Choroid plexus epithelial cell (primary cell): ENCODE measurements at regions not wholly inside any gene's neighbourhood (a gene's known extent, or its start where the extent isn't known, plus 50 kb on each side); places are given as distances from the start of the nearest gene placed in this dataset.

Experiments used
- DNase-seq: peaks from one replicate; pipeline ENCODE4 v3.0.0-alpha.2; 2010; ENCODE audit warnings: low read depth
- H3K4me3 ChIP-seq: 2 replicates; pipeline ENCODE4 v1.5.1; 2011; ENCODE audit warnings: low read depth, mild to moderate bottlenecking, control low read depth, low read length, moderate library complexity
- TF ChIP-seq, protein P1 (sequence below): conservative IDR thresholded peaks from 2 replicates; pipeline ENCODE4 v1.5.1; 2011; ENCODE audit warnings: low read depth, mild to moderate bottlenecking, control low read depth, inconsistent platforms, low read length, moderate library complexity

DNA sequence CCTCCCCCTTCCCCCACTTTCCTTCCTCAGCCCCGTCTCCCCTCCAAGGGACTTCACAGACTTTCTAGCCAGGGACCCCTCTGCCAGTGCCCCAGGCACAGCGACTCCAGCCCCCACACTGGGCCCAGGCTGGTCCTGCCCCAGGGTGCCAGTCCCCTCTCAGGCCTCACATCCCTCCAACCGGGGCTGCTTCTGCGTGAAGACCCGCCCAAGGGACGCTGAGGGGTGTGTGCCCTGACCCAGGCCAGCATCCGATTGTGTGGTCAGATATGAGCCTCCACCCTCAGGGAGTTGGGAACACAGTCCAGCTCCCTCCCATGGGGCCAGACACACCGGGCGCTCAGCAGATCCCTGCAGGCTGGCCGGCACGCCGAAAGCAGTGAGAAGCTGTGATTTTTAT, 97.0 kb downstream of the MICALL2 start:
- DNase-seq = no peak
- H3K4me3 ChIP-seq = no peak overlapping the region
- TF ChIP-seq, protein P1, sequence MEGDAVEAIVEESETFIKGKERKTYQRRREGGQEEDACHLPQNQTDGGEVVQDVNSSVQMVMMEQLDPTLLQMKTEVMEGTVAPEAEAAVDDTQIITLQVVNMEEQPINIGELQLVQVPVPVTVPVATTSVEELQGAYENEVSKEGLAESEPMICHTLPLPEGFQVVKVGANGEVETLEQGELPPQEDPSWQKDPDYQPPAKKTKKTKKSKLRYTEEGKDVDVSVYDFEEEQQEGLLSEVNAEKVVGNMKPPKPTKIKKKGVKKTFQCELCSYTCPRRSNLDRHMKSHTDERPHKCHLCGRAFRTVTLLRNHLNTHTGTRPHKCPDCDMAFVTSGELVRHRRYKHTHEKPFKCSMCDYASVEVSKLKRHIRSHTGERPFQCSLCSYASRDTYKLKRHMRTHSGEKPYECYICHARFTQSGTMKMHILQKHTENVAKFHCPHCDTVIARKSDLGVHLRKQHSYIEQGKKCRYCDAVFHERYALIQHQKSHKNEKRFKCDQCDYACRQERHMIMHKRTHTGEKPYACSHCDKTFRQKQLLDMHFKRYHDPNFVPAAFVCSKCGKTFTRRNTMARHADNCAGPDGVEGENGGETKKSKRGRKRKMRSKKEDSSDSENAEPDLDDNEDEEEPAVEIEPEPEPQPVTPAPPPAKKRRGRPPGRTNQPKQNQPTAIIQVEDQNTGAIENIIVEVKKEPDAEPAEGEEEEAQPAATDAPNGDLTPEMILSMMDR = no peak

DNA sequence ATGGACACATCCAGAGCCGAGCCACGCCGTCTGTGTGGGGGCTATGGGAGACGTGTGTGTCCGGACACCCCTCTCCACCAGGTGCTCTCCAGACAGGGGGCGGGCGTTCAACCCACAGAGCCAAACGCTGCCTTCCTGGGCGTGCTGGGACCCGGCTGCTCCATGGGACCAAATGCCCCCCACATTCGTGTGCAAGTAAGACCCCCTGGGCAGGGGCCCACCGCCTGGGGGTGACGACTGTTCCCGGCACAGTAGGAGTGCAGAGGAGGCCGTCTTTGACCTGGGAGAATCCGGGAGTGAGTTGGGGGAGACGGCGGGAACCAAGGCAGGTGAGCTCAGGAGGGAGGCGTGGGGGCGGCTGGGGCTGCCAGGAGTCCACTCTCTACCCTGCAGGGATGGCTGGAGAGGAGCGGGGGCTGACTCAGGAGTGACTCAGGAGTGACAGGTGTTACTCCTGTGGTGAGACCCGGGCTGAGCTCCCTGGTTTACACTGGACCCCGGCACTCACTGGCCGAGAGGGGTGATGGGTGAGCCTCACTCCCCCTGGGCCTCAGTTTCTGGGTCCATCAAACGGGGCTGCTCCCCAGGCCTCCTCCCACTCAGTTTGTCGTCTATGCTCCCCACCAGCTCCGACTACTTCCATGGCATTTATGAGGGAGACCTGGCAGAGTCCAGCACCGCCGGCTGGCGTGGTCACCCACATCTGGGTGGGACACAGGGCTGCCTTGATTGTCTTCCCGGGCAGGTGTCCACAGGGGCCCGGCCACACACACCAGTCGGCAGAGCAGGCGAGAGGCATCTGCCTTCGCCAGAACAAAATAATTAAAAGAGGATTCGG, 95.0 kb downstream of the MICALL2 start:
- TF ChIP-seq, protein P1 = no peak
- DNase-seq = no peak

DNA sequence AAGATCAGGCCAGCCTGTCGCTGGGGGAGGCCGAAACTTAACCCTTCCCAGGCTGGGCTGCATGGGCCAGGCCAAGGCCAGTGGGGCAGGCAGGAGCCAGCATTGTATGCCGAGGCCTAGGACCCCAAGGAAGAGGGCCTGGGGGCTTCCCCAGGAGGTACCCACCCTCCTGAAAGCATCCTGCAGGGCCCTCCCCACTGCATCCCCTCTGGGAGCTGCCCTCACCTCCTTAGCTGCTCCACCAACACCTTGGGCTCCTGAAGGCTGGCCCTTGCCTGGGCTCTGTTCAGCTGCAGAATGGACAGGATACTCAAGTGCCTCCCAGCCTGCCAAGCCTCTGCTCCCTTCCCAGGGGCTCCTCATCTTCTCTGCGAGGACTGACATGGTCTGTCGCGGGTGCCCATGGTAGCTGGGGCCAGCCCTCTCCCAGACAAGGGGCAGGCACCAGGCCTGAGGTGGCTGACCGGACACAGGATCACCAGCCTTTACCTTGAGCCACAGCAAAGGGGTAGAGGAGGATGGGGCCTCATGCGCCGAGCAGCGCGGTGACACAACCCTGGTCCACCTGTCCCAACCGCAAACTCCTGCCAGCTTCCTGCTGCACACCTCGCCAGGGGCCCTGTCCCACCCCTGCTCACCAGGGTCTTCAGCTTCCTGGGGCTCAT, 94.2 kb downstream of the MICALL2 start:
- H3K4me3 ChIP-seq = no peak overlapping the region
- no peak for DNase-seq
- TF ChIP-seq, protein P1 = no peak

More for the DNA sequence above, 95.0 kb downstream of the MICALL2 start:
- H3K4me3 ChIP-seq = no peak overlapping the region

DNA sequence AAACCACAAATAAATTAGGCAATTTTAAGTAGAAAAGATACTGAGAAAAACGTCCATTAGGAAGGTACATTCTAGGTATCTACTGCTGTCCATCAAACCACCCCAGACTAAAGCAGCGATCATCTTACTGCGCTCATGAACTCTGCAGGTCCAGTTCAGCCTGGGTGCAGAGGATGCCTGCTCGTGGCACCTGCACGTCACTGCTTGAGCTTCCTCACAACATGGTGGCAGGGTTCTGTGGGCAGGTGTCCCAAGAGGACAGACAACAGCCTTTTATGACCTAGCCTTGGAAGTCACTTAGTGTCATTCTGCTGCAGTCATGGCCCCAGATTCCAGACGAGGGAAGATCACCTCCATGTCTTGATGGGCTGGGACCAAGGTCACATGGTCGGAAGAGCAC, 93.4 kb downstream of the MICALL2 start:
- TF ChIP-seq, protein P1 = no peak
- no peak overlapping the region for H3K4me3 ChIP-seq
- DNase-seq = no peak

DNA sequence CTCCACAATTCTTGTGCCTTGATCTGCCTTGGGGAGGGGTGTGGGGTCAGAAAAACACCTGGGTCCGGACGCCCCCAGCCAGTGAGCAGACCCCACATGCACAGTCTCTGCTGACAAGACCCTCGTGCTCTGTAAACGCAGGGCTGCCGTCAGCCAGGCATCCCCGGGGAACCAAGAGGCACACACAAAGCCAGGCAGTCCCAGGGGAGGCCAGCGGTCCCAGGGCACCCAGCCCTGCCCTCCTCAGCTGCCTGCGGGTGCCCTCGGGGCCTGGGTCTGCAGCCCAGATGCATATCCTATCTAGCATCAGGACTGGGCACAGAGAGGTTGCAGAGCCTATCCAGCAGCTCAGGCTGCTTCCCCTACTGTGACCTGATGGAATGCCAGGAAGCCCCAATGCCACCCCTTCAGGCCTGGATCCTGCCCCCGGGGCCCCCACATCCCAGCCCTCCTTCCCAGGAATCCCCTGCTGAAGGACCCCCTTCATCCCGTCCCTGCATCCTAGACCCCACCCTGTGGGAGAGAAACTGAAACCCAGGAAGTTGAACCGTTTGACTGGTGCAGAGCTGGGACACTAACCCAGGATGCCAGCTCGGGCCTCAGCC, 92.4 kb downstream of the MICALL2 start:
- no peak overlapping the region for H3K4me3 ChIP-seq
- TF ChIP-seq, protein P1 = no peak
- no peak for DNase-seq

DNA sequence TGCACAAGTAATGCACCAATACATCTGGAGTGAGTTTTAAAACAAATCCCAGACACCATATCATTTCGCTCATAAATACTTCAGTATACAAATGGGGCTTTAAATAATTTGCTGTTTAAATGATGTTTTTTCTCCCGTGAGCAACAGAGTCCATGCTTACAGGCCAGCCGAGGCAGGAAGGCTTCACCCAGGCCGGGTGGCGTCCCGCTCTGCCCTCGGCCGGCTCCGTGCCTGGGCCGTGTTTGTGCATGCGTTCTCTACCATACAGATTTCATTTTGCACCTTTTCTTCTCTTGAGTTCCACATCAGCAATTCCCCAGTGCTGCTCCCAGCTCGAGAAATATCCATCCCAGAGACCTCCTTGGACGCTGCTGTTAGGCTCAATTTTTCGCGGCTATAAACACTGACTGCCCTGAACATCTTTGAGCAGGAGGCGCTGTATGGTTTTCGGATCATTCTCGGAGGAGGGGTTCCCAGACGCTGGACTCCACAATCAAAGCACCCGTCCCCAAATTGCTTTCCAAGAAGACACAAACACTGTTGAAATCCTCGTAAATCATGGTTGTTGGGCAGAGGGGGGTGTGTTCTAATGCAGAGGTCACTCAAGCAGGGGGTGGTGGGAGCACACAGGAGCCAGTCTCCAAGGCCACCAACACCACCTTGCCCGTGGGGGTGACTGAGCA, 91.6 kb downstream of the MICALL2 start:
- no peak for DNase-seq
- TF ChIP-seq, protein P1 = no peak
- no peak overlapping the region for H3K4me3 ChIP-seq
